ENCODE measurements at regions not wholly inside any gene's neighbourhood (a gene's known extent, or its start where the extent isn't known, plus 50 kb on each side); places are given as distances from the start of the nearest gene placed in this dataset.

DNA sequence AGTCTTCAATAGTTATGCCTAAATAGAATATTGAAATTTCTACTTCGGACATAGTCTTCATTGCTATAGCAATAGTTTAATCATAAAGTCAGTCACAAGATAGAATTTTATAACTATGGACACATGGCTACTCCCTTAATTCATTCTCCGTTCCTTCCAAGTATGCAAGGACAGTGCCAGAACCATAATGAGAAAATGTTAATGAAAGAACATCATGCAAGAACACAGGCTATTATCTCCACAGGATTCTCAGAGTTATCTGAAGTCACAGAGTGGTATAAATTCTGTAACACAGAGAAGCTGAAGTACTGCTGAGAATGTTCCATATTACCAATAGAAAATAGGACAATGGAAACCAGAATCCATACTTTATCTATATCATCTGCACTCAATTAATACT lies 826.2 kb downstream of the EPHA7 start:
- no peak for DNase-seq (ENCODE audit: low read depth)
- TF ChIP-seq, protein P1, sequence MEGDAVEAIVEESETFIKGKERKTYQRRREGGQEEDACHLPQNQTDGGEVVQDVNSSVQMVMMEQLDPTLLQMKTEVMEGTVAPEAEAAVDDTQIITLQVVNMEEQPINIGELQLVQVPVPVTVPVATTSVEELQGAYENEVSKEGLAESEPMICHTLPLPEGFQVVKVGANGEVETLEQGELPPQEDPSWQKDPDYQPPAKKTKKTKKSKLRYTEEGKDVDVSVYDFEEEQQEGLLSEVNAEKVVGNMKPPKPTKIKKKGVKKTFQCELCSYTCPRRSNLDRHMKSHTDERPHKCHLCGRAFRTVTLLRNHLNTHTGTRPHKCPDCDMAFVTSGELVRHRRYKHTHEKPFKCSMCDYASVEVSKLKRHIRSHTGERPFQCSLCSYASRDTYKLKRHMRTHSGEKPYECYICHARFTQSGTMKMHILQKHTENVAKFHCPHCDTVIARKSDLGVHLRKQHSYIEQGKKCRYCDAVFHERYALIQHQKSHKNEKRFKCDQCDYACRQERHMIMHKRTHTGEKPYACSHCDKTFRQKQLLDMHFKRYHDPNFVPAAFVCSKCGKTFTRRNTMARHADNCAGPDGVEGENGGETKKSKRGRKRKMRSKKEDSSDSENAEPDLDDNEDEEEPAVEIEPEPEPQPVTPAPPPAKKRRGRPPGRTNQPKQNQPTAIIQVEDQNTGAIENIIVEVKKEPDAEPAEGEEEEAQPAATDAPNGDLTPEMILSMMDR (conservative IDR thresholded peaks at IDR 0.05; ENCODE audit: low read depth, low read length) = no peak
- no peak overlapping the region for H3K4me3 ChIP-seq (ENCODE audit: low read depth, low read length)

DNA sequence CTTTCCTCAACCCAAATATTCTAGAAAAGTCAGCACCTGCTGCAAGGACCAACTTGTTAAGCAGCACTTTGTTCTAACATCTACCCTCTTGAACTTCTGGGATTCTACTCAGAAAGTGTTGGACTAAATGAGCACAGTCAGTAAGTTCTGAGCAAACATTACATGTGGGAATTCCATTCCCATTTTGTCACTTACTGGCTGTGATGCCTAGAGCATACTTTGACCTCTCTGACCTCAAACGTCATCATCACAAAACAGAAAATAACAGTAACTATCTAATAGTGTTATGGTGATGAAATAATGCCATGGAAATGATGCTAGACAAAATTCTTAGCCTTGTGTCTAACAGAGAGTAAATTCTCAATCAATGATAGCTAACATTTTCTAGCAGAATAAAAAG lies 829.4 kb downstream of the EPHA7 start:
- DNase-seq (ENCODE audit: low read depth) = peak; percentile 33
- TF ChIP-seq, protein P1 (conservative IDR thresholded peaks at IDR 0.05; ENCODE audit: low read depth, low read length) = no peak

DNA sequence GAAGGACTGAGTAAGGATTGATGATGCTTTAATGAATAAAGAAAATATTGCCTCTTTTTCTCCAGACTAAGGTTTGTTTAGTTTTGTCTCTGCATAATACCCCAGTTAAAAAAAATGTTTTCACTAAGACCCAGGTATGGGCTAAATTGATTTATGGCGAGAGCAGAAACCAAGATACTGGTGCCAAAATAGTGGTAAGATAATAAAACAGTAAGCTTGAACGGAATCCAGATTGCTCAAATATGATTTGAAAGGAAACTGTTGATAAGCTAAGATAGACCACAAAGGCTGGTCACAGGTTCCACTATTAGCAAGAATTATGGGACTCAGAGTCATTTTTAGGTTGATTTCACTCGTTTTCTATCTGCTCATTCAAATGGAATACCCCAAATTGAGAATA lies 831.2 kb downstream of the EPHA7 start:
- TF ChIP-seq, protein P1 (conservative IDR thresholded peaks at IDR 0.05; ENCODE audit: low read depth, low read length) = no peak
- no peak for DNase-seq (ENCODE audit: low read depth)

More for the DNA sequence above, 829.4 kb downstream of the EPHA7 start:
- H3K4me3 ChIP-seq (ENCODE audit: low read depth, low read length) = no peak overlapping the region

DNA sequence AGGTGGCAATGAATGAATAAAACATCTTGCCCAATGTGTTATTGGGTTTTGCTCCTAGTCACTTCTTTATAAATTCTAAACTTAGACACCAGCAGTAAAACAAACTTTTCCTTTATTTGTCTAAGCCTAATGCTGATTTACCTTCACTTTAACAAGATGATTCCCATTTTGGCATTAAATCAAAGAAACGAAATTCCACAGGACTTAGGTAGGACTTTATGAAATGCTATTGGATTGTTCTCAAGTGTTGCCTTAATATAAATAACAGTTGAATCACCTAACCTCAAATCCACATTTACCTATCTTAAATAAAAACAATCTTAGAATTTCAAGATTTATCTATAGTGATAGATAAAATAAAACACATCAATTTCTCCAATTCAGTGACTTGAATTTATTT lies 831.8 kb downstream of the EPHA7 start:
- H3K4me3 ChIP-seq (ENCODE audit: low read depth, low read length) = no peak overlapping the region
- DNase-seq (ENCODE audit: low read depth) = no peak
- TF ChIP-seq, protein P1 (conservative IDR thresholded peaks at IDR 0.05; ENCODE audit: low read depth, low read length) = no peak

More for the DNA sequence above, 831.2 kb downstream of the EPHA7 start:
- H3K4me3 ChIP-seq (ENCODE audit: low read depth, low read length) = no peak overlapping the region

DNA sequence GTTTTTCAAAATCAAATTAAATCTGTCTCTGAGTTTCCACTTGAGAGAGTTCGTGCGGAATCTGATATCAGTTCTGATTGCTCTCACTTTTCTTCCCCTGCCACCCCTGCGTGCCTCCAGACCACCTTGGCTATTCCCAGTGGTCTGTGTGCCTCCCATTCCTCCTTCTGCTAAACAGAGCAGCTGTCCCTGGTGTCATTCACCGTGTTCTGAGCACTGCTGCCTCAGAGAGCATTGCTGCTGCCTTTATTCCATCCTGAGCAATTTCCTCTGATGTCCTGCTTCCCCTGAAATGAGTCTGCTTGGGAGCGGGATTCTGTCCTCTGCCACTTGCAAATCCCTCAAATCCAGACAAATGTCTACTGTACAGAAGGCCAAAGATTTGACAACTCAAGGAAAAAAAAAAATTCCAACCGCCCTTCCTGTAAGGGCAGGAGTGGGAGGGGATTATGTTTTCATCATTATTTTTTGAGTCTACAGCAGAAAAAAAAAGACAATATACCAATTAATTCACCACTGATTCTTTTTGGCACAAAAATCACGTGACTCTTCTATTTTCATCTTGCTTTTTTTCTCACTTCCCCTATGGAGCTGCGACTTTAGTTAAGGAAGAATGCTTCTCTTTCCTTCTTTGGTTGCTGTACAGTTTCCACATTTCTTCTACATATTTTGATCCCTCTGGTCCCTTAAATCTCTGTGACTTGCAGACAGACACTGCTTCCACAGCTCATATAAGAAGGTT lies 833.0 kb downstream of the EPHA7 start:
- no peak overlapping the region for H3K4me3 ChIP-seq (ENCODE audit: low read depth, low read length)
- TF ChIP-seq, protein P1 (conservative IDR thresholded peaks at IDR 0.05; ENCODE audit: low read depth, low read length) = no peak

DNA sequence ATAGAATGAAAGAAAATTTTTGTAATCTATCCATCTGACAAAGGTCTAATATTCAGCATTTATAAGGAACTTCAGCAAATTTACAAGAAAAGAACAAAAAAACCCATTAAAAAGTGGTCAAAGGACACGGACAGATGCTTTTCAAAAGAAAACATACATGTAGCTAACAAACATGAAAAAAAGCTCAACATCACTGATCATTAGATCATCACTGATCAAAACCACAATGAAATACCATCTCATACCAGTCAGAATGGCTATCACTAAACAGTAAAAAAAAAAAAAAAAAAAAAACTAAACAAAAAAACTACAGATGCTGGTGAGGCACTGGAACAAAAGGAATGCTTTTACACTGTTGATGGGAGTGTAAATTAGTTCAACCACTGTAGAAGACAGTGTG lies 837.1 kb downstream of the EPHA7 start:
- TF ChIP-seq, protein P1 (conservative IDR thresholded peaks at IDR 0.05; ENCODE audit: low read depth, low read length) = no peak
- DNase-seq (ENCODE audit: low read depth) = no peak
- no peak overlapping the region for H3K4me3 ChIP-seq (ENCODE audit: low read depth, low read length)

More for the DNA sequence above, 833.0 kb downstream of the EPHA7 start:
- DNase-seq (ENCODE audit: low read depth) = no peak

Measured in epithelial cell of proximal tubule (primary cell).